GDM1 (cell line): ENCODE measurements at regions not wholly inside any gene's neighbourhood (a gene's known extent, or its start where the extent isn't known, plus 50 kb on each side); places are given as distances from the start of the nearest gene placed in this dataset.

Experiments used
- DNase-seq: peaks from one replicate; lab custom pipeline; 2025; lab: John Stamatoyannopoulos, UW

GRCh38 chr12:41888285-41888684 lies 256.4 kb downstream of the GXYLT1 start:
- DNase-seq, result no peak

DNA sequence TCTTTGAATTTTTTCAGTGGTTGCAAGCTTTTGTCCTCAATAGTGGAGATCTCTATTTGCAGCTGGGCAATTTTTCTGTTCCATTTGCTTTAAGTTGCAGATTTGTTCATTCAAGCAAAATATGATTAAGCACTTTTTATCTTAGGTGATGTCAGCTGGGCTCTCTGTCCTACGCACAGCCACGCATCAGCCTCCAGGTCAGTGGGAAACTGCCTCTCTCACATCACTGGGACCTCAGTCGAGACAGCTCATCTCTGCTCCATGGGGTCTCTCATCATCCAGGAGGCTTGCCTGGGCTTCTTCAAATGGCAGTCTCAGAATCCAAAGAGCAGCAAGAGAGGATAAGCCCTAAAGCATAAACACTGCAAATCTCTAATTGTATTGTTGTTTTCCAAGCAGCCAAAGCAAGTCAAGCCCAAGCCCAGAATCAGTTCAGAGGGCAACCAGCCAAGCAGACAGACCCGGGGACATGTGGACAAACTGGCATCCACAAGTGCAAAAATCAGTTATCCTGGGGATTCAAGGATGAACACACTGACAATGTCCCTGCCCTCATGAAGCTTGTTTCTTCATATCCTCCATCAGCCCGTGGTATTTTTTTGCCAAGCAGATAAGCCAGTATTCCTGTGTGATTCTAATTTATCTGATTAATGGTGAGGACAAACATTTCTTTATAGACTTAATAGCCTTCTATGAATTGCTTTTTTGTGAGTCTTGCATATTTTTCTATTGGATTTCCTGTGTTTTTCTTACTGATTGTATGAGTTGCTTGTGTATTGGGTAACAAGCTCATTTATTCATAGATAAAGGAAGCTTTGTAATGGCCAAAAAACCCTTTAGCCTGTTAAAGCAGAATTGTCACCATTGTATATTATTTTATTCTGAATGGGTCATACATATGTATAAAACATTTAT lies 262.5 kb downstream of the GXYLT1 start:
- no peak for DNase-seq

DNA sequence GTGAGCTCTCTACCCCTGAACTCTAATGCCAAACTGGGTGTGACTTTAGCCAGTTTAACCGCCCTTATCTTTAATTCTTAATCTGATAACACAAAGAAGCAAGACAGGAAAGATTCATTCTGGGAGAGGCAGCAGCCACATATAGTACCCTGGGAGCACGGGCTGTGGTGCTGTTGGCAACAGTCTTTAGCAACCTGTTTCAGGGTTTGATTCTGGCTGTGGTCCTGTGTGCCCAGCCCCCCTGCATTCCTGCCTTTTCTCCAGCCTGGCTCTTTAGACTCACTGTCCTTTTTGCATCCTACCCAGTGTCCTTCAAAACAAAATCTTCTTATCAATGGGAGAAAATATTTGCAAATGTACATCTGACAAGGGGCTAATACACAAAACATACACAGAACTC lies 275.2 kb downstream of the GXYLT1 start:
- no peak for DNase-seq

DNA sequence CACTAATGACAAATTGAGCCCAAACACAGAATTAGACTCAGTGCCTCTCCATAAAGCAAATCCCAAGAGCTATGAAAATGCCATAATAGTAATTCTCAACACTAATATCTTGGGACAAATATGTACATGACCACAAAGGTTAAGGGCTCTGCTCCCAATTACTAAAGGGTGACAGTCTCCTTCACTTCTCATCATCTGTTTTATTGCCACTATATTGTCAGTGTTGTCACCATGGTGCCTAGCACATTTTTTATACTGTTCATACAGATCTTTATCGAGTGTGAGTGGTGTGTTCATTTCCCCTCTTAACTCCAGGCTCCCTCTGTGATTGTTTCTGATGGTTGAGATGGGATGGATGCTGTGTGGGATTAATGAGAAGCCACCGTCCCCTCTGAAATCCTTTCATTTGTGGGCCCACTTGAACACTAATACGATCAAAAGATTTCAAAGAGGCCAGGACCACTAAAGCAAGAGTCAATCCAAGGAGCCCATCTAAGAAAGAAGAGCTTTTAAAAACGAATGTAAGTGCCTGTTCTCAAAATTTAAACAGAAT lies 277.7 kb downstream of the GXYLT1 start:
- no peak for DNase-seq

GRCh38 chr12:41856228-41856627 lies 288.4 kb downstream of the GXYLT1 start:
- no peak for DNase-seq

GRCh38 chr12:41850046-41850445 lies 294.6 kb downstream of the GXYLT1 start:
- no peak for DNase-seq

DNA sequence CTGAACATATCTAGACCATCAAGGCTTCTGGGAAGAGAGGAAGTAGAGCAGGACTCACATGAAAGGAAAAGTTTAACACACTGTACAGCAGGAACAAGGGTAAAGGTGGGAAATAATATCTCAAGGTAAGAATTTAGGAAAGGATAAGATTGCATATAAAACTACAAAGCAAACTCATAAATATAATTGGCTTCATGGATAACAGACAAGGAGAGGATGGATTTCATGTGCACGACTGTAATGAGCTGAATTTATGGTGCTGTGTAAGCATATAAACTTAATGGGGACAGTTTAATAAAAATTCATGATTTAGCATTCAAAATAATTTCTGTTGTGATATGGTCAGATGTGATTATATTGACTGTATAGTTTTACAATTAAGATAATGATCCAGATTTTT lies 298.0 kb downstream of the GXYLT1 start:
- DNase-seq, result no peak

- no peak for DNase-seq
Measured at GRCh38 chr12:41836416-41836815, 308.3 kb downstream of the GXYLT1 start.

DNA sequence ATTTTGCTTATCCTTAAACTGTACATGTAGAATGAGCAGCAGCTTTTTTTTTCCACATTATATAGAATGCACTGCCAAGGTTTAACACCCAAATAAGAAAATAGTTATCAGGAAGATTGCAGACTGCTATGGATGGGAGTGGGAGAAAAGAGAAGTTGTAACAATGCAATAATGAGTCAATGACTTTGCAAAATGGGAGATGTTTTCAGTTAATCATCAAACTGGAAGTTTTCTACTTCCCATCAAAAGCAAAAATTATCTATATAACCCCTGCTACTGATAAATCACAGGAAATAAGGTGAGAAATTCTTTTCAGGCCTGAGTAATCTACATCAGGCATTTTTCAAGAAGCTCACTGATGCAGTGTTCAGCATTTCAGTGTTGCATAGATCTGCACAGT lies 309.1 kb downstream of the GXYLT1 start:
- no peak for DNase-seq

GRCh38 chr12:41819948-41820347 lies 324.7 kb downstream of the GXYLT1 start:
- DNase-seq, result no peak

- no peak for DNase-seq
Measured at GRCh38 chr12:41804026-41804425, 340.6 kb downstream of the GXYLT1 start.

GRCh38 chr12:41802803-41803202 lies 341.9 kb downstream of the GXYLT1 start:
- no peak for DNase-seq

GRCh38 chr12:41801261-41801660 lies 343.4 kb downstream of the GXYLT1 start:
- no peak for DNase-seq

DNA sequence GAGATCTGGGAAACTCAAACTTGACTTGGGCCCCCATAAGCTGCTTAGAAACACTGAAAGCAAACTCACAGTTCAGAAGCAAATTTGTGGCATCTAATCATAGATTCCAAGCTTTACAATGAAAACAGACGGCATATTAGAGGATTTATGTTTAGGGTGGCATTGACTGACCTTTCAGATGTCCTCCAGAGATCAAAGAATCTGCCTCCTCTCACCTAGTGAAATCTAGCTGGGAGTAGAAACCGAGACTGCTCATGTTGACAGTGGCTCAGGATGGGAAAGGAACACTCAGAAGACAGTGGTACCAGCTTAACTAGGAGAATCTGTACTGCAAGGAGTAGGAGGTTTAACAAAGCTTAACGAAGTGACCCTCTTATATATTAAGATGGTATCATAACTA lies 345.0 kb downstream of the GXYLT1 start:
- DNase-seq, result no peak

GRCh38 chr12:41795910-41796309 lies 348.8 kb downstream of the GXYLT1 start:
- DNase-seq, result no peak

GRCh38 chr12:41795051-41795600 lies 349.5 kb downstream of the GXYLT1 start:
- no peak for DNase-seq

DNA sequence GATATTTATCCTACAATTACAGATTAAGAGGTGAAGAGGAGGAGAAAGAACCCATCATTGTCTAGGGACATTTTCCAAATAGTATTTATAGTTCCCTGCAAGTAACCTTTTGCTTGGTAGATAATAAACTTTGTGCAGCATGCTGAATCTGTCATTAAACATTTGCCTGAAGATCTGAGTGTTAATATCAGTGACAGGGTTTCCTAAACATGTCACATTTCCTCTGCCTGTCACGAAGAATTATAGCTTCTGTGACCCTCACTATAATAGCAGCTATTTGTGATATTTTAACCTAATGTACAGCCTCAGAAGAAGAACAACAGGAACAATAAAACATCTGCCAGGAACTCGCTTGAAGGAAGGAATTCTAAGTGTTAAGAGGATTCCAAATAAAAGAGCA lies 350.3 kb downstream of the GXYLT1 start:
- no peak for DNase-seq

- DNase-seq, result no peak
Measured at GRCh38 chr12:41784957-41785356, 359.7 kb downstream of the GXYLT1 start.

- no peak for DNase-seq
Measured at GRCh38 chr12:41778934-41779333, 365.7 kb downstream of the GXYLT1 start.

DNA sequence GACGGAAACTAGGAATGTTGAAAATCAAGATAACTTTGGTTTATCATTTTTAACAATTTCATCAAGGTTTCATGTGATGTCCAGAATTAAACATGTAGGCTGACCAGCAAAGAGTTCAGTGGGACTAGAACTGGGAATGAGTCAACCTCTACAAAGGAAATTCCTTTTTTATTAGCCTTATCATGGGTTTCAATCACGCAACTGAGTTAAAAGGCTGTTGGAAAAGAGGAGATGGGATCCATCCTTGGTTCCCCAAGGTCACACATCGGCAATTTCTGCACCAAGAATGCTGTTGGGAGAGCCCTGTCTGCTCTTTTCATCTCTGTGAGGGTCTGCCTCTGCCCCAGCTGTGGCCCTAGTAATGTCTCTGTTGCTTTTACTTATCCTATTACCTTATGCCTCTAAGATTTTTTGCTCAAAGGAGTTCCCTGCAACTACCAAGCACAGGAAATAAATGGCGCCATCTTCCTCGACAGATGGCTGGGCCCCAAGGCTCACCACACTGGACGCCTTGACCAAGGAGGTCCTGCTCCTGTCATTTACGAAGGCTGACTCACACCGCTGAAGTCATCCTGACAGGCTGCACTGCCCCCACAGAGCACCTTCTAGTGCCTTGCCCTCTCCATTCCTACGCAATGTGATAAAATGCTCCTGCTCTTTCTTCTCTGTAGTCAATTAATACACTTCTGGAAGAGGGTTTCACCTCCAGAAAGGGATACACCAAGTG lies 367.4 kb downstream of the GXYLT1 start:
- DNase-seq, result no peak

DNA sequence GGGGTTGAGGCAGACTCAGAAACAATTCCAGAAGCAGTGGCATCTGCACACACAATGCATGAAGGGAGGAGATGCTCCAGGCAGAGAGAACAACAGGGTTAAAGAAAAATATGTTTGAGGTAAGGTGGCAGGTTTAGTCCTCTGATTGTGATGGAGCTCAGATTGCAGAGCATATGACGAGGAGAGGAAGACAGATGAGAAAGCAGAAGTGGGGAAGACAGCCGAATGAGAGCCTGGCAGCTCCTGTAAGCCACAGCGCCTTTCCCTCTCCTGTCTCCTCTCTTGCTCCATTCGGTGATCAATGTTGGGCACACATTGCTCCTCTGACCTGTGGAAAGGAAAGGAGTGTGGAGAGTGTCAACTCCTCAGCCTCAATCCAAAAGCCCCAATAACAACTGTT lies 372.2 kb downstream of the GXYLT1 start:
- DNase-seq, result no peak

DNA sequence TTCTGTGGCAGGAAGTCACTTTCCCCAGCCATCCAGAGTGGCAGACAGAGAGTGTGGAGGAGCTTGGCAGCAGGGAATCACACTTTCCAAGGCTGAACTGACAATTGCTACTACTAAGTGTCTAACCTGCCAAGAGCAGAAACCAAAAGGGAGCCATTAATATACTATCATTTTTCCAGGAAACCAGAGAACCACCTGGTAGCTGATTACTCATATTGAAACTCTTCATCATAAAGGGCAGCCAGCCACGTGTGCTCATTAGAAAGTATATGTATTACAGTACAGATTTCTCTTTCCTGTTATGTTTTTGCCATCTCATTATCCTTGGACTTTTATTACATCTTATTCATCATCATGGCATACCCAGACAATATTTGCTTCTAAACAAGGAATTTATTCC lies 374.9 kb downstream of the GXYLT1 start:
- DNase-seq, result no peak

DNA sequence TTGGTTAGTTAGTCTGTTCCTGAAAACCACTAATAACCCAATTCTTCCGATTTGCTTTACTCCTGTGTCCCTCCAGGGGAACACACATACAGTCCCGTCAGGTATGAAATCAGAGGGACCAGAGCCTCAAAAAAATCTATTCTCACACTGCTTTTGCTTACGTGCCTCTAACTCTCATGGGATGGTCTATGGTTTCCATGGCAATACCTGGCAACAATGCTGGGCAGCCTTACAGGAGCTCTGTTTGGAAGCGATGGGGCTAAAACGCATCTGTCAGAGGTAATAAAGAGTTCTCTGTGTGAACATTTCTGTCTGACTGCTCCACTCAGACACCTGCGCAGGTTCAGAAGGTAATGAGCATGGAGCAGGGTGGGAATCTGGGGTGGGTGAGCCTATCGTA lies 376.2 kb downstream of the GXYLT1 start:
- DNase-seq, result no peak
